ENCODE measurements at regions not wholly inside any gene's neighbourhood (a gene's known extent, or its start where the extent isn't known, plus 50 kb on each side); places are given as distances from the start of the nearest gene placed in this dataset.
"Not testable (repeated sequence)": the region's sequence is repeated elsewhere in the genome, so short reads cannot be mapped to it uniquely, and the experiment has no call there.

DNA sequence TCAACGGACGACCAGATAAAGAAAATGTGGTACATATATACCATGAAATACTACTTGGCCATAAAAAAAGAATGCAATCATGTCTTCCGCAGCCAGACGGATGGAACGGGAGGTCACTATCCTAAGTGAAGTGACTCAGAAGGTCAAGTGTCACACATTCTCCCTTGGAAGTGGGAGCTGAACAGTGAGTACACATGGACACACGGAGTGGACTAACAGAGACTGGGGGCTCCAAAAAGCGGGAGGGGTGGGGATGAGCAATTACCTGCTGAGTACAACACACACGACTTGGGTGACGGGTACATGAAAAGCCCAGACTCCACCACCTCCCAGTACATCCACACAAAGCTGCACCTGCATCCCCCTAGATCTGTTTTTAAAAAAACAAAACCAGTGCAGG is 62.5 kb upstream of the TNK2 start:
- DNase-seq (ENCODE audit: low read depth), result not testable (repeated sequence)

DNA sequence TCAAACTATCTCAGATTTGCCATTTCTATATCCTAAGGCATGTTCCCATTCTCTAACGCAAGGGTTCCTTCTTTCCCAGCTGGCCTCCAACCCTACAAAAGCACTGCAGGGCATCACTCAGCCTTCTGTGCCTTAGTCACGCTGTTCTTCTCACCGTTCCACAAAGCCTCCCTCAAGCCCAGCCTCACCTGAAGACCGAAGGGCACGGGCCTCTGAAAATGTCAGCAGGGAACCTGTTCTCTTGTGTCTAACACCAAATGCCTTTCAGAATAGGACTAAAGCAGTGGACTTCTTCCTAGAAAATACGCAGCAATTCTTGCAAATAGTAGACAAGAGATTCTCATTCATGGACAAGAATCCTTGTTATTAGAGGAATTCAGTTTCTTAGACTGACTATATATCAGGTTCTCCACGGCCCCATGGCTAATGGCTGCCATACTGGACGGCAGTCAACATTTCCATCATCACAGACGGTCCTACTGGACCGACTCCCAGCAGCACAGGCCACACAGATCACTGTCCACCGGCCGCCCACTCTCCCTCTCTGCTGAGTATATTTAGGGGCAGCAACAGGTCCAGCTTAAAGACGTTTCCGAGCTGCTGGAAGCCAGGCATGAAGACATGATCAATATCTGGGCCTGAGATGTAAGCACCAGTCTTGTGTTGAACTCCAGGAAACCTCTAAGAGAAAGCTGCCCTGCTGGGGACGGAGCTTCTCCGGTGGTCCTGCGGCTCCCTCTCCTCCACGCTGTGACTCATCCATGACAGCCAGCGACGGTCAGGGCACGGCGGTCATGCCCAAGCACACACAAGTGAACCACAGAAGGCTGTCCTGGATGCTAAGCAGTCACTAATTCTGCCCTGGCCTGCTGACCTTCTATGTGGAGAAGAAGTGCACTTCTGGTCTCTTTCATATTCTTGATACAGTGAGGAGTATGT is 61.8 kb upstream of the TNK2 start:
- DNase-seq (ENCODE audit: low read depth), result not testable (repeated sequence)

DNA sequence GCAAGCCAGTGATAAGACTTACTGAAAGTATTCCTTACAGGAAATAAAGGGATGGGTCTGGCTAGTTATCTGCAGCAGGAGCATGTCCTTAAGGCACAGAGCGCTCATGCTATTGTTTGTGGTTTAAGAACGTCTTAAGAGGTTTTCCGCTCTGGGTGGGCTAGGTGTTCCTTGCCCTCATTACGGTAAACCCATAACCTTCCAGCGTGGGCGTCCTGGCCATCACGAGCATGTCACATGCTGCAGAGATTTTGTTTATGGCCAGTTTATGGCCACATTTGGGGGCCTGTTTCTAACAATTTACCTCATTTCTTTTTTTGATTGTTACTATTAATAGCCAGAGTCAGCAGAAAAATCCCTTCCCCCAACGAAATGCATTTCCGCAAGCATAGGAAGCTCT is 61.0 kb upstream of the TNK2 start:
- not testable (repeated sequence) for DNase-seq (ENCODE audit: low read depth)

DNA sequence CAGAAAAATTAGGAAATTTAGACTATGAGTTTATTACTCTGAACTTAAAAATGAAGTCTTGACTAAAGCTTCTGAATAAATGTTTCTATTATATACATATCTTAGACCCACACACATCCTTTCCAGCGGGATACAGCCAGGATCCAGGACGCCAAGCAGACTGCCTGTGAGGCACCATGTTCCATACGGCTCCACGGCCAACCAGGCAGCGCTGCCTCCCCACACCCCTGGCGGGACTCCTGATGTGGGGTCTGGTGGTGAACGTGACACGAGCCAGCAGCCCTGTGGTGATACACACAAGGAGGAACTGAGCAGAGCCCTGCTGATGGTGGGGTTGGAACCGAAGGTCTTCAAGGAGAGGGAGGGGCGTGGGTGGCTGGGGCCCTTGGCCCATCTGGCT is 59.8 kb upstream of the TNK2 start:
- DNase-seq (ENCODE audit: low read depth), result not testable (repeated sequence)

DNA sequence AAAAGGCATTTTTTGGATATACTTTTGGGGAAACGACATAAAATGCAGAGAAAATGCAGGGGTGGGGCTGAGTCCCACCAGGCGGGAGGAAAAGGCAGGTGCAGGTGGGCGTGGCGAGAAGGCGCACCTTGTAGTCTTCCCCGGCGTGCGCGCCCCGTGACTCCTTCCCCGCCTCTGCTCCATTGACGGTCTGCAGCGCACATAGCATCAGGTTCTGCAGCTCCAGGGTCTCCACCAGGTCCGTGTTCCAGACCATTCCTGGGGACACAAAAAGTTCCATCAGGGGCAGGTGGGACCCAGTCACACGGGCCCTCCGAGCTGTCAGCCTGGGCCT is 59.0 kb upstream of the TNK2 start:
- not testable (repeated sequence) for DNase-seq (ENCODE audit: low read depth)

DNA sequence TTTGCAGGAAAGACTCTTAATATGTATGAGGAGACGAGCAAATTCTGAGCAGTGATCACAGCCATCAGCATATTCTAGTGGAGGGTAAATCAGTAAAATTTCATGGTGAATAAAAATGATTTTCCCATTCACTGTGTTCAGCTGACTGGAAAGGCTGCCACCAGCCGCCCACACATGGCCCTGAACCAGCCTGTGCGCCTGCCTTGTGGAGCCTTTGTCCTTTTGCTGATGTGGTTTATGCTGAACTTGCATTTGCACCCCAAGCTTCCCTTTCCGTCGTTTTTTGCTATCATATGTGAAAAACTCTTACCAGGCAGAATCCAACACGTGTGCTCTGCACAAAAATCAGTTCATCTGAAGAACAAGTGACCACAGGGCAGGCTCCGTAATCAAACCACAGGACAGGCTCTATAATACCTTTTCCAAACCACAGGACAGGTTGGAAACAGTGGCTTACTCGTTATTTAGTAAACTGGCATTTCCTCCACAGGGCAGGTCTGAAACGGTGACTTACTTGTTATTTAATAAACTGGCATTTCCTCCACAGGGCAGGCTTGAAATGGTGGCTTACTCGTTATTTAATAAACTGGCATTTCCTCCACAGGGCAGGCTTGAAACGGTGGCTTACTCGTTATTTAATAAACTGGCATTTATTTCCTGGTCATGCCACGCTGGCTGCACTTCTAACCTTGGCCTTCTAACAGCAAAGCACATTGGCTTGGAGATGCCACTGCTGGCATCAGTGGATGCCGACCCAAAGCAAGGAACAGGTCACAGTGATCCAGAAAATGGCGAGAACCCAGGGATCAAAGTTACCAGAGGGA is 58.4 kb upstream of the TNK2 start:
- DNase-seq (ENCODE audit: low read depth), result not testable (repeated sequence)

DNA sequence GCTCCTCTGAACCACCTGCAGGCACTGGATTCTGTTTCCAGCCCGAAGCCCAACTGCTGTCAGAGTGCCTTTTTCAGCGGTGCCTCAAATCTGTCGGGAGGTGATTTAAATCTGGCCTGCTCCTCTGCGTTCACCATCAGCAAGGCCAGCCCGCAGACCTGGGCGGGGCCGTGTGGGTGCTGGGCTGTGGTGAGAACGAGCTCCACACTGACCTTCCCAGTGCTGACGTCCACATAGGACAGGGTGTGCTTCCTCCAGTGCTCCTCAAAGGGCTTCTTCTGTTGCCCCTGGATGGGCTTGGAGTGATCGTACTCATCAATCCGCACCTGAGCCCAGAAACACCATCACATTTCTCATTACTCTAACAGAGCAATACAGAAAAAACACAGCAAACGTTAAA is 56.9 kb upstream of the TNK2 start:
- DNase-seq (ENCODE audit: low read depth), result not testable (repeated sequence)

DNA sequence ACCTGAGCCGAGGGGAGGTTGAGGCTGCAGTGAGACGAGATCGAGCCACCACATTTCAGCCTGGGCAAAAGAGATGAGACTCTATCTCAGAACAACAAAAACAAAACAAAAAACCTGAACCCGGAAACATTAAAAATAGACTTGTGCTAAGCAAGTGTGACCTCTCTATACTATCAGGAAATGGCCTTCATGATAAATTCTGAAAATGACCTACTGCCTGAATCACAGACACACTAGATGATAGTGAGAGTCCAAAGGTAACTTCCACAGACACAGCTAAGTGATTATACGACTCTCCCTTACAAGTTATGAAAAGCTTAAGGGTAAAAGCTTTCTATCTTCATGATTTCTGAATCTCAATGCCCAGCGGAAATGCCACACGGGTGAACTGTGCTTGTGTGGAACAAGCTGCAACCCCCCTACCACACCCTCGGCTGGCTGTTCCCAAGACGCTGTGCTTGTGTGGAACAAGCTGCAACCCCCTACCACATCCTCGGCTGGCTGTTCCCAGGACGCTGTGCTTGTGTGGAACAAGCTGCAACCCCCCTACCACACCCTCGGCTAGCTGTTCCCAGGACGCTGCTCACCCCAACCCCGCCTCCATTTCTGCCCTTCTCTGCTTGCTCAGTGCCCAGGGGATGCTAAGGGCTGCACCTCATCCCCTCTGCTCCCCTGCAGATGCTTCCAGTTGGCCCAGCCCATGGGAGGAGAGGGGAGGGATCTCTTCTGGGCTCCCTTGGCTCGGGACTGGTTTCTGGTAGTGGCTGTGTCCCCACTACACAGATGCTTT is 56.2 kb upstream of the TNK2 start:
- not testable (repeated sequence) for DNase-seq (ENCODE audit: low read depth)

DNA sequence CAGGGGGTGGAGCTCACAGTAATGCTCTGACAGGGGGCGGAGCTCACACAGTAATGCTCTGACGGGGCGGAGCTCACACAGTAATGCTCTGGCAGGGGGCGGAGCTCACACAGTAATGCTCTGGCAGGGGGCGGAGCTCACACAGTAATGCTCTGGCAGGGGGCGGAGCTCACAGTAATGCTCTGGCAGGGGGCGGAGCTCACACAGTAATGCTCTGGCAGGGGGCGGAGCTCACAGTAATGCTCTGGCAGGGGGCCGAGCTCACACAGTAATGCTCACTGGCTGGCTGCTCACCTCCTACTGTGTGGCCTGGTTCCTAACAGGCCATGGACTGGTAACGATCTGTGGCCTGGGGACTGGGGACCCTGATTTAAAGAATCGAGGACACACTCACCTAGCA is 53.9 kb upstream of the TNK2 start:
- DNase-seq (ENCODE audit: low read depth), result not testable (repeated sequence)

DNA sequence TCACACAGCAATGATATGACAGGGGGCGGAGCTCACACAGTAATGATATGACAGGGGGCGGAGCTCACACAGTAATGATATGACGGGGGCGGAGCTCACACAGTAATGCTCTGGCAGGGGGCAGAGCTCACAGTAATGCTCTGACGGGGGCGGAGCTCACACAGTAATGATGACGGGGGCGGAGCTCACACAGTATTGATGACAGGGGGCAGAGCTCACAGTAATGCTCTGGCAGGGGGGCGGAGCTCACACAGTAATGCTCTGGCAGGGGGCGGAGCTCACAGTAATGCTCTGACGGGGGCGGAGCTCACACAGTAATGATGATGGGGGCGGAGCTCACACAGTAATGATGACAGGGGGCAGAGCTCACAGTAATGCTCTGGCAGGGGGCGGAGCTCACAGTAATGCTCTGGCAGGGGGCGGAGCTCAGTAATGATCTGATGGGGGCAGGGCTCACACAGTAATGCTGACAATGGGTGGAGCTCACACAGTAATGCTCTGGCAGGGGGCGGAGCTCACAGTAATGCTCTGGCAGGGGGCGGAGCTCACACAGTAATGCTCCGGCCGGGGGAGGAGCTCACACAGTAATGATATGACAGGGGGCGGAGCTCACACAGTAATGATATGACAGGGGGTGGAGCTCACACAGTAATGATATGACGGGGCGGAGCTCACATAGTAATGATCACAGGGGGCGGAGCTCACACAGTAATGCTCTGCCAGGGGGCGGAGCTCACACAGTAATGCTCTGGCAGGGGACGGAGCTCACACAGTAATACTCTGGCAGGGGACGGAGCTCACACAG is 52.8 kb upstream of the TNK2 start:
- not testable (repeated sequence) for DNase-seq (ENCODE audit: low read depth)

DNA sequence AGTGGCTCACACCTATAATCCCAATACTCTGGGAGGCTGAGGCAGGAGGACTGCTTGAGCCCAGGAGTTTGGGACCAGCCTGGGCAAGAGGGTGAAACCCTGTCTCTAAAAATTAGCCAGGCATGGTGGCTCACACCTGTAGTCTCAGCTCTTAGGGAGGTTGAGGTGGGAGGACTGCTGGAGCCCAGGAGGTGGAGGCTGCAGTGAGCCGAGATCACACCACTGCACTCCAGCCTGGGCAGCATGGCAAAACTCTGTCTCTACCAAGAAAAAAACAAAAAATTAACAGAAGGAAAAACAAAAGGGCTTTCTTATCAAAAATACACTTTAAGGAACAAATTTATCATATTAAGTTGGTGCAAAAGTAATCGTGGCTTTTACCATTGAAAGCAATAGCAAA is 51.8 kb upstream of the TNK2 start:
- not testable (repeated sequence) for DNase-seq (ENCODE audit: low read depth)

DNA sequence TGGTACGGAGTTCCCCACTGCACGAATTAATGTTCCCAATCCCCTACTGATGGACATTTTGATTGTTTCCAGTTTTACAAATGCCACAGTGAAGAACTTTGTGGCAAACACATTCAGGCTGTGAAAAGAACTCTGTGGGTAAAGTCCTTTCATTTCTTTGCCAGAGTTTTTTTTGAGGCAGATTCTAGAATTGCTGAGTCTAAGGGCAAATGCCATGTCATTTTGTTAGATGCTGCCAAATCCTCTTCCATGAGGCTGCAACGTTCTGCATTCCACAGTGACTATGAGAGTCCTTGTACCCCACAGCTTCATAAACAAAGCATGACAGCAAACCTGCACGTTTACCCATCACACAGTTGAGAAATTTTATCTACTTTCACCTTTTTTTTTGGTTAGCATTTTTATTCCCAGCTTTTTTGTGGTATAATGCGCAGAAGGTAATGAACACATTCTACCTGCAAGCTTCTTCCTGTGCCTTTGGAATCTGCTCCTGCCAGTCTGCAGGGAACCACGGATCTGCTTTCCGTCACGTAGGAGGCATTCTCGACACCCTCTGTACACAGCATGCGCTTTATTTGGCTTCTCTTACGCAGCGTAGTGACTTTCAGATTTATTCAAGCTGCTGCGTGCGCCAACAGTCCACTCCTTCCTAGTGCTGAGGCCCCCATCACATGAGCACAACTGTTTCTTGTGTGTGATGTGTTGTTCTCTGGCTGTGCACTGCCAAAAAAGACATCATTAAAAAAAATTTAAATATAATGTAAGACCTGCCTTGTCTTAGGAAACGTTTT is 51.2 kb upstream of the TNK2 start:
- DNase-seq (ENCODE audit: low read depth), result not testable (repeated sequence)

DNA sequence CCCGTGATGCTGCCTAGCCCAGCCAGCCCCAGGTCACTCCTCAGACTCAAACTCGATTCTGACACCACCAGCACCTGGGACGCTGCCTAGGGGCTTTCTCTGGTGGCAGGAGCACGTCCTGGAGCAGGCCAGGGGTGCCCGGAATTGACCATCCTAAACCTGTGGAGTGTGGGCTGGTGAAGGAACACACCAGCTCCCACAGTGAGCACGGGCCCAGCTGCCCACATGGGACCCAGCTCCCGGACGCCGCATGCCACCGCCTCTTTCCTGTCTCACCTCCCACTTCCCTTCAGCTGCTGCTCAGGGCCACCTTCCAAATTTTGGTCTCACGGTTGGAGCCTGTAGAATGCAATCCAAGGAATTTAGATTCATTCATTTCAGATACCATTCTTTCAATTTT is 50.4 kb upstream of the TNK2 start:
- not testable (repeated sequence) for DNase-seq (ENCODE audit: low read depth)

Measured in GM04504 (cell line).